H1 (cell line): ENCODE measurements at regions not wholly inside any gene's neighbourhood (a gene's known extent, or its start where the extent isn't known, plus 50 kb on each side); places are given as distances from the start of the nearest gene placed in this dataset.

Experiments used
- CTCF ChIA-PET: fragments of 300-600 bp; sonication (Branson Sonifier 250); formaldehyde crosslinking; loops from one replicate; lab custom pipeline; 2021; ENCODE audit not compliant: partially characterized antibody; lab: Charles Lee
- POLR2A ChIA-PET: fragments of 300-600 bp; sonication (Branson Sonifier 250); formaldehyde crosslinking; loops from one replicate; lab custom pipeline; 2021; ENCODE audit warnings: inconsistent platforms; ENCODE audit not compliant: partially characterized antibody; lab: Charles Lee
- DNase-seq, 2 experiments: peaks; one replicate each; pipeline versions ENCODE4 v3.0.0 to v3.0.0-alpha.2; 2010 to 2022; ENCODE audit warnings: low spot score in 2 of 2, low read depth in 1 of 2, mixed read lengths in 1 of 2
- FAIRE-seq: peaks from 2 replicates; lab custom pipeline; 2011; peaks lifted over from hg19 to GRCh38; lab: Jason Lieb, UNC
- H2AFZ ChIP-seq: 2 replicates; pipeline ENCODE4 v1.8.1; 2012; ENCODE audit warnings: low read length, inconsistent platforms
- H2AK5ac ChIP-seq: 2 replicates; pipeline ENCODE4 v1.6.1; 2013; ENCODE audit warnings: low read depth, low read length
- H2BK120ac ChIP-seq: replicated peaks from 2 replicates; pipeline ENCODE3; 2013; ENCODE audit warnings: low read depth, low read length, inconsistent platforms
- H2BK12ac ChIP-seq: 2 replicates; pipeline ENCODE4 v1.6.1; 2013; ENCODE audit warnings: low read depth, low read length
- H2BK15ac ChIP-seq: 2 replicates; pipeline ENCODE4 v1.6.1; 2013; ENCODE audit warnings: low read length
- H2BK20ac ChIP-seq: 2 replicates; pipeline ENCODE4 v1.6.1; 2013; ENCODE audit warnings: low read length
- H2BK5ac ChIP-seq: 2 replicates; pipeline ENCODE4 v1.6.1; 2013; ENCODE audit warnings: low read depth, low read length
- H3K14ac ChIP-seq: 2 replicates; pipeline ENCODE4 v1.6.1; 2013; ENCODE audit warnings: inconsistent platforms; ENCODE audit not compliant: insufficient read length
- H3K18ac ChIP-seq: 2 replicates; pipeline ENCODE4 v1.6.1; 2013; ENCODE audit warnings: low read length; ENCODE audit errors: extremely low read depth
- H3K23ac ChIP-seq: 2 replicates; pipeline ENCODE4 v1.6.1; 2013; ENCODE audit warnings: inconsistent platforms; ENCODE audit not compliant: insufficient read length
- H3K23me2 ChIP-seq: 2 replicates; pipeline ENCODE4 v1.6.1; 2013; ENCODE audit warnings: low read depth, low read length
- H3K27ac ChIP-seq: 2 replicates; pipeline ENCODE4 v1.6.1; 2011; ENCODE audit warnings: low read depth, low read length, inconsistent platforms
- H3K27me3 ChIP-seq, 4 experiments: replicated peaks in 1 of 4; 1 replicate in 1 of 4; 2 replicates in 3 of 4; pipeline versions ENCODE4 v1.6.1 to v1.8.1; 2011 to 2013; ENCODE audit warnings: low read length in 3 of 4, mild to moderate bottlenecking in 3 of 4, inconsistent platforms in 2 of 4, mixed read lengths in 2 of 4, moderate library complexity in 1 of 4; ENCODE audit not compliant: control insufficient read depth in 3 of 4, insufficient read depth in 3 of 4; ENCODE audit errors: extremely low read depth in 1 of 4
- H3K36me3 ChIP-seq, 4 experiments: 2 replicates each; pipeline versions ENCODE4 v1.6.1 to v1.8.1; 2011 to 2013; ENCODE audit warnings: mild to moderate bottlenecking in 4 of 4, low read length in 3 of 4, moderate library complexity in 2 of 4, control low read depth in 1 of 4, inconsistent platforms in 1 of 4; ENCODE audit not compliant: insufficient read depth in 4 of 4, control insufficient read depth in 2 of 4
- H3K4ac ChIP-seq: replicated peaks from 2 replicates; pipeline ENCODE3; 2013; ENCODE audit warnings: low read length, low read depth, mixed read lengths, inconsistent platforms; ENCODE audit not compliant: insufficient read length
- H3K4me1 ChIP-seq, 4 experiments: replicated peaks in 1 of 4; 1 replicate in 1 of 4; 2 replicates in 3 of 4; pipeline versions ENCODE4 v1.6.1 to v1.8.1; 2011 to 2013; ENCODE audit warnings: low read length in 3 of 4, inconsistent platforms in 2 of 4, mixed read lengths in 1 of 4; ENCODE audit not compliant: insufficient read depth in 4 of 4, control insufficient read depth in 3 of 4
- H3K4me2 ChIP-seq, 2 experiments: 2 replicates each; pipeline versions ENCODE4 v1.6.1 to v1.8.1; 2011 to 2013; ENCODE audit warnings: low read depth in 2 of 2, low read length in 2 of 2, control low read depth in 1 of 2, inconsistent platforms in 1 of 2, mild to moderate bottlenecking in 1 of 2; ENCODE audit not compliant: insufficient read depth in 1 of 2
- H3K4me3 ChIP-seq, 4 experiments: fragments of 200-600, 300-600 bp in 1 of 4; sonication (generic), shearing (Covaris generic), sonication (Bioruptor Twin) in 1 of 4; 2 replicates each; pipeline versions ENCODE4 v1.5.1 to v1.8.1; 2011 to 2016; ENCODE audit warnings: low read length in 4 of 4, low read depth in 3 of 4, control low read depth in 2 of 4, inconsistent platforms in 2 of 4, mild to moderate bottlenecking in 2 of 4, mixed read lengths in 1 of 4, moderate library complexity in 1 of 4; ENCODE audit not compliant: insufficient read depth in 2 of 4; ENCODE audit errors: extremely low read depth in 1 of 4
- H3K56ac ChIP-seq: replicated peaks from 2 replicates; pipeline ENCODE3; 2013; ENCODE audit warnings: low read depth, mild to moderate bottlenecking, mixed read lengths, low read length, inconsistent platforms; ENCODE audit not compliant: insufficient read length
- H3K79me1 ChIP-seq: 2 replicates; pipeline ENCODE4 v1.6.1; 2013; ENCODE audit warnings: low read depth, low read length, control low read depth
- H3K79me2 ChIP-seq, 2 experiments: 2 replicates each; pipeline versions ENCODE4 v1.6.1 to v1.8.1; 2012 to 2013; ENCODE audit warnings: low read length in 2 of 2, mild to moderate bottlenecking in 2 of 2, inconsistent platforms in 1 of 2; ENCODE audit not compliant: insufficient read depth in 2 of 2, control insufficient read depth in 1 of 2
- H3K9ac ChIP-seq, 4 experiments: replicated peaks in 1 of 4; 1 replicate in 1 of 4; 2 replicates in 3 of 4; pipeline versions ENCODE4 v1.6.1 to v1.8.1; 2011 to 2013; ENCODE audit warnings: low read depth in 3 of 4, low read length in 3 of 4, control low read depth in 2 of 4, mild to moderate bottlenecking in 2 of 4, moderate library complexity in 2 of 4, inconsistent platforms in 1 of 4; ENCODE audit errors: extremely low read depth in 1 of 4
- H3K9me3 ChIP-seq, 2 experiments: 2 replicates each; pipeline versions ENCODE4 v1.6.1 to v1.8.1; 2012 to 2013; ENCODE audit warnings: mild to moderate bottlenecking in 2 of 2, moderate library complexity in 2 of 2, control low read depth in 1 of 2, inconsistent platforms in 1 of 2, low read depth in 1 of 2, low read length in 1 of 2, mixed read lengths in 1 of 2; ENCODE audit not compliant: insufficient read depth in 2 of 2
- H4K20me1 ChIP-seq, 2 experiments: replicated peaks in 1 of 2; 2 replicates each; pipeline versions ENCODE3 to v1.8.1; 2011 to 2013; ENCODE audit warnings: inconsistent platforms in 2 of 2, low read length in 2 of 2, mild to moderate bottlenecking in 1 of 2; ENCODE audit not compliant: insufficient read depth in 2 of 2, control insufficient read depth in 1 of 2
- H4K5ac ChIP-seq: 2 replicates; pipeline ENCODE4 v1.6.1; 2013; ENCODE audit warnings: low read length, low read depth, mixed read lengths, inconsistent platforms; ENCODE audit not compliant: insufficient read length
- H4K8ac ChIP-seq: 2 replicates; pipeline ENCODE4 v1.8.0; 2013; ENCODE audit warnings: mild to moderate bottlenecking, moderate library complexity, low read length, inconsistent platforms; ENCODE audit not compliant: insufficient read depth; ENCODE audit errors: extremely low read depth
- H4K91ac ChIP-seq: replicated peaks from 2 replicates; pipeline ENCODE3; 2013; ENCODE audit warnings: low read length, mixed read lengths, inconsistent platforms; ENCODE audit not compliant: insufficient read length
- BACH1 ChIP-seq: IDR thresholded peaks from 2 replicates; pipeline ENCODE4 v1.6.1; 2012; ENCODE audit warnings: low read length, improper control_type of control experiment
- WGBS, 2 experiments: shearing (Covaris generic) in 1 of 2; methylation state at CpG; one replicate each; pipeline versions ENCODE4 v1.1.6 to v1.1.7; 2013 to 2015; ENCODE audit warnings: low lambda C conversion rate in 2 of 2, mixed read lengths in 2 of 2, inconsistent platforms in 1 of 2, low coverage in 1 of 2, missing lambda C conversion rate in 1 of 2; ENCODE audit not compliant: insufficient replicate concordance in 2 of 2, insufficient coverage in 1 of 2, insufficient read length in 1 of 2; ENCODE audit errors: extremely low coverage in 1 of 2, missing lambda C conversion rate in 1 of 2; 5-methylcytosine and 5-hydroxymethylcytosine counted together
- TF ChIP-seq, protein P1 (sequence below), 3 experiments: IDR thresholded peaks; 1 replicate in 2 of 3; 2 replicates in 1 of 3; pipeline versions ENCODE4 v1.5.1 to v1.6.1; 2011; ENCODE audit warnings: low read length in 3 of 3, mild to moderate bottlenecking in 3 of 3, inconsistent platforms in 2 of 3, low read depth in 1 of 3, moderate library complexity in 1 of 3; ENCODE audit not compliant: insufficient read depth in 1 of 3; ENCODE audit errors: control extremely low read depth in 1 of 3

DNA sequence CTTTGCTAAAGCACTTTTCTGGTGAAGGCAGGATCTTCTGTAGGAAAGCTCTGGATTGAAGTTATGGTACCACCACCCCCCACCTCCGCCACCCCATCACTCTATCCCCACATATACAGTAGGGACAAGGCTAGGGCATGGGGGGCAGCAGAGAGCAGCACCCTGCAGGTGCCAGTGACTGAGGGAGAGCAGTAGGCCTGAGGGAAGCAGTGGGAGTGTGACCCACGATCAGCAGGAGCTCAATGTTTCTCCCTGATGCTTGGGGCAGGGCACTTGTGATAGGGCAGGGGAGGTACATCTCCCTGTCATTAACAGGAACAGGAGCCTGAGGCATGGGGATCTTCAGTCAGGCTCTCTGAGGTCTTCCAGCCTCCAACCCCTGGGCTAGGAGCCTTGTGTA lies 121.6 kb downstream of the ZFP36L2 start:
- no peaks in the 10 kb centered on the region for H3K79me1 ChIP-seq
- H2BK120ac ChIP-seq, result no peak overlapping the region
- peaks cover 0 to 12% (median under 1%) of the 10 kb centered on the region in 4 experiments; a peak in 3 of 7 replicates for H3K27me3 ChIP-seq
- no peak overlapping the region for H4K8ac ChIP-seq
- TF ChIP-seq, protein P1, sequence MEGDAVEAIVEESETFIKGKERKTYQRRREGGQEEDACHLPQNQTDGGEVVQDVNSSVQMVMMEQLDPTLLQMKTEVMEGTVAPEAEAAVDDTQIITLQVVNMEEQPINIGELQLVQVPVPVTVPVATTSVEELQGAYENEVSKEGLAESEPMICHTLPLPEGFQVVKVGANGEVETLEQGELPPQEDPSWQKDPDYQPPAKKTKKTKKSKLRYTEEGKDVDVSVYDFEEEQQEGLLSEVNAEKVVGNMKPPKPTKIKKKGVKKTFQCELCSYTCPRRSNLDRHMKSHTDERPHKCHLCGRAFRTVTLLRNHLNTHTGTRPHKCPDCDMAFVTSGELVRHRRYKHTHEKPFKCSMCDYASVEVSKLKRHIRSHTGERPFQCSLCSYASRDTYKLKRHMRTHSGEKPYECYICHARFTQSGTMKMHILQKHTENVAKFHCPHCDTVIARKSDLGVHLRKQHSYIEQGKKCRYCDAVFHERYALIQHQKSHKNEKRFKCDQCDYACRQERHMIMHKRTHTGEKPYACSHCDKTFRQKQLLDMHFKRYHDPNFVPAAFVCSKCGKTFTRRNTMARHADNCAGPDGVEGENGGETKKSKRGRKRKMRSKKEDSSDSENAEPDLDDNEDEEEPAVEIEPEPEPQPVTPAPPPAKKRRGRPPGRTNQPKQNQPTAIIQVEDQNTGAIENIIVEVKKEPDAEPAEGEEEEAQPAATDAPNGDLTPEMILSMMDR (IDR thresholded peaks at IDR 0.05; ENCODE audit: control extremely low read depth in 1 of 3, insufficient read depth in 1 of 3, low read depth in 1 of 3, low read length in 3 of 3), result peak in 1 of 3 experiments; percentile 20; a peak in 1 of 4 replicates
- no peak for TF ChIP-seq BACH1
- no peaks in the 10 kb centered on the region for H3K36me3 ChIP-seq
- WGBS, 2 experiments, result 89% methylated on average over 2 of the region's 2 CpGs; no CpG with 5 or more reads in 1 of the 2 experiments
- H3K14ac ChIP-seq, result no peak overlapping the region
- H2AK5ac ChIP-seq, result no peak overlapping the region
- H3K79me2 ChIP-seq, result no peaks in the 10 kb centered on the region
- no peak overlapping the region for H3K4me3 ChIP-seq
- H2BK20ac ChIP-seq, result 0 out of 2 replicates have a peak overlapping the region, but pooled peaks have one; percentile 44
- no peaks in the 10 kb centered on the region; the same call in 1 of the 2 replicates for H3K23me2 ChIP-seq
- H3K4me2 ChIP-seq, result no peak overlapping the region
- peak overlapping the region; percentile 46; the same call in 1 of the 2 replicates for H2BK12ac ChIP-seq
- FAIRE-seq (no peak), DNase-seq (no peak)
- no peak overlapping the region for H3K56ac ChIP-seq
- H2AFZ ChIP-seq, result no peak overlapping the region
- peak overlapping the region; percentile 48 for H2BK15ac ChIP-seq
- H3K23ac ChIP-seq, result no peak overlapping the region
- CTCF ChIA-PET, result interaction anchor here (0.9 to 6.6 kb wide), 14 partner anchors 10 to 265 kb away, joined by 3 to 44 read pairs (median 4); no protein-coding TSS in a partner anchor
- H3K9ac ChIP-seq, result no peak overlapping the region
- no peak overlapping the region for H4K91ac ChIP-seq
- no peak overlapping the region for H3K27ac ChIP-seq
- no peaks in the 10 kb centered on the region for H4K20me1 ChIP-seq
- no peak overlapping the region; the same call in 1 of the 2 replicates for H2BK5ac ChIP-seq
- POLR2A ChIA-PET, result interaction anchor here (1.6 kb wide), 1 partner anchor 36 kb away, joined by 3 read pairs; no protein-coding TSS in a partner anchor
- H4K5ac ChIP-seq, result no peak overlapping the region
- peaks cover 0 to 18% (median 14%) of the 10 kb centered on the region in 4 experiments; a peak in 5 of 7 replicates for H3K4me1 ChIP-seq
- H3K4ac ChIP-seq, result no peak overlapping the region
- H3K9me3 ChIP-seq, result no peaks in the 10 kb centered on the region
- no peak overlapping the region; the same call in 1 of the 2 replicates for H3K18ac ChIP-seq
